Endothelial cell of umbilical vein (primary cell): ENCODE measurements at regions not wholly inside any gene's neighbourhood (a gene's known extent, or its start where the extent isn't known, plus 50 kb on each side); places are given as distances from the start of the nearest gene placed in this dataset.

Experiments used
- BruUV-seq: library from RNA; stranded (reverse); fragments of 400-500 nt; replicated peaks from 2 replicates; lab custom pipeline; 2021; lab: Mats Ljungman, UMichigan
- CTCF ChIA-PET: fragments of 300-600, 350-600 bp; sonication (Branson Sonifier 250); formaldehyde crosslinking; loops from one replicate; lab custom pipeline; 2021; ENCODE audit warnings: antibody characterized with exemption, inconsistent platforms; lab: Charles Lee
- POLR2A ChIA-PET: fragments of 300-600, 350-600 bp; sonication (Branson Sonifier 250); formaldehyde crosslinking; loops from one replicate; lab custom pipeline; 2021; ENCODE audit warnings: antibody characterized with exemption, inconsistent platforms; lab: Charles Lee
- DNase-seq: peaks from one replicate; pipeline ENCODE4 v3.0.0-alpha.2; 2011; ENCODE audit warnings: low read depth, low spot score
- FAIRE-seq: peaks from 2 replicates; lab custom pipeline; 2011; peaks lifted over from hg19 to GRCh38; lab: Jason Lieb, UNC
- H2AFZ ChIP-seq: 2 replicates; pipeline ENCODE4 v1.6.0; 2012; ENCODE audit warnings: low read depth, low read length, control low read depth, inconsistent platforms
- H3K27ac ChIP-seq: 2 replicates; pipeline ENCODE4 v1.5.1; 2011; ENCODE audit warnings: low read depth, mild to moderate bottlenecking, control low read depth, low read length, moderate library complexity; ENCODE audit not compliant: insufficient read depth
- H3K27me3 ChIP-seq, 2 experiments: 2 replicates each; pipeline versions ENCODE4 v1.6.0 to v1.6.1; 2011; ENCODE audit warnings: low read length in 2 of 2, mixed read lengths in 1 of 2; ENCODE audit not compliant: control insufficient read depth in 2 of 2, insufficient read depth in 2 of 2
- H3K36me3 ChIP-seq, 2 experiments: 2 replicates in 1 of 2; 3 replicates in 1 of 2; pipeline ENCODE4 v1.5.1; 2011; ENCODE audit warnings: low read length in 2 of 2, mild to moderate bottlenecking in 1 of 2, moderate library complexity in 1 of 2; ENCODE audit not compliant: control insufficient read depth in 2 of 2, insufficient read depth in 2 of 2; ENCODE audit errors: extremely low read depth in 1 of 2
- H3K4me1 ChIP-seq: 3 replicates; pipeline ENCODE4 v1.5.1; 2011; ENCODE audit warnings: mild to moderate bottlenecking, low read length; ENCODE audit not compliant: control insufficient read depth, insufficient read depth; ENCODE audit errors: extremely low read depth
- H3K4me2 ChIP-seq: 2 replicates; pipeline ENCODE4 v1.6.1; 2011; ENCODE audit warnings: low read length, control low read depth, mixed read lengths; ENCODE audit not compliant: insufficient read depth
- H3K4me3 ChIP-seq, 3 experiments: fragments of 200-600 bp in 1 of 3; sonication (generic), shearing (Covaris generic) in 1 of 3; replicated peaks in 1 of 3; 2 replicates each; pipeline ENCODE4 v1.5.1; 2011 to 2016; ENCODE audit warnings: control low read depth in 3 of 3, low read length in 3 of 3, mild to moderate bottlenecking in 2 of 3, inconsistent platforms in 1 of 3, low read depth in 1 of 3, moderate library complexity in 1 of 3; ENCODE audit not compliant: insufficient read depth in 1 of 3
- H3K79me2 ChIP-seq: 2 replicates; pipeline ENCODE4 v1.6.0; 2012; ENCODE audit warnings: low read length, inconsistent platforms; ENCODE audit not compliant: control insufficient read depth, insufficient read depth
- H3K9ac ChIP-seq: replicated peaks from 2 replicates; pipeline ENCODE3; 2011; ENCODE audit warnings: low read length, control low read depth; ENCODE audit not compliant: insufficient read depth; ENCODE audit errors: extremely low read depth
- H3K9me1 ChIP-seq: replicated peaks from 3 replicates; pipeline ENCODE4 v1.6.0; 2011; ENCODE audit warnings: mild to moderate bottlenecking, low read length; ENCODE audit not compliant: control insufficient read depth, insufficient read depth; ENCODE audit errors: extremely low read depth
- H3K9me3 ChIP-seq: replicated peaks from 2 replicates; pipeline ENCODE4 v1.5.1; 2012; ENCODE audit warnings: low read length, inconsistent platforms; ENCODE audit not compliant: control insufficient read depth, insufficient read depth
- H4K20me1 ChIP-seq: replicated peaks from 2 replicates; pipeline ENCODE3; 2011; ENCODE audit warnings: mild to moderate bottlenecking, low read length; ENCODE audit not compliant: control insufficient read depth, insufficient read depth; ENCODE audit errors: extremely low read depth
- EZH2 ChIP-seq: IDR thresholded peaks from 2 replicates; pipeline ENCODE4 v1.6.1; 2012; ENCODE audit warnings: borderline replicate concordance, low read depth, mild to moderate bottlenecking, moderate library complexity, low read length, inconsistent platforms; ENCODE audit not compliant: severe bottlenecking
- FOS ChIP-seq: IDR thresholded peaks from 2 replicates; pipeline ENCODE4 v1.6.1; 2011; ENCODE audit warnings: mild to moderate bottlenecking, low read length, moderate library complexity, borderline replicate concordance; ENCODE audit not compliant: insufficient read depth
- GATA2 ChIP-seq: IDR thresholded peaks from 2 replicates; pipeline ENCODE4 v1.7.0; 2011; ENCODE audit warnings: low read depth, mild to moderate bottlenecking, moderate library complexity, mixed read lengths, low read length; ENCODE audit not compliant: insufficient read length, insufficient read depth
- JUN ChIP-seq: IDR thresholded peaks from 2 replicates; pipeline ENCODE4 v1.6.1; 2011; ENCODE audit warnings: borderline replicate concordance, low read depth; ENCODE audit not compliant: insufficient read length, insufficient read depth
- MYC ChIP-seq: IDR thresholded peaks from one replicate; pipeline ENCODE4 v1.6.1; 2011; ENCODE audit warnings: mild to moderate bottlenecking, low read depth, low read length
- POLR2A ChIP-seq: IDR thresholded peaks from 2 replicates; pipeline ENCODE4 v1.6.1; 2012; ENCODE audit warnings: low read depth, mild to moderate bottlenecking, control low read depth, low read length
- POLR2AphosphoS5 ChIP-seq: IDR thresholded peaks from 2 replicates; pipeline ENCODE4 v1.6.1; 2012; ENCODE audit warnings: low read depth, mild to moderate bottlenecking, control low read depth, low read length, moderate library complexity; ENCODE audit not compliant: insufficient read depth
- dilution Hi-C: fragments of 300-500 bp; cut with MboI; formaldehyde crosslinking; loops from one replicate; pipeline ENCODE4 v1.15.0; 2019; ENCODE audit warnings: low sequenced_read_pairs; ENCODE audit not compliant: extremely low pct_ligation_motif_present
- intact Hi-C: fragments of 100-400 bp; cut with micrococcal nuclease; formaldehyde crosslinking; loops from one replicate; pipeline ENCODE4 v1.10.0; 2022
- TF ChIP-seq, protein P1 (sequence below), 2 donors: IDR thresholded peaks; 1 replicate in 1 of 2; 2 replicates in 1 of 2; pipeline ENCODE4 v1.5.1; 2011; ENCODE audit warnings: low read length in 2 of 2, mild to moderate bottlenecking in 2 of 2, moderate library complexity in 2 of 2, control low read depth in 1 of 2, inconsistent platforms in 1 of 2, low read depth in 1 of 2; ENCODE audit not compliant: insufficient read depth in 1 of 2; ENCODE audit errors: extremely low read depth in 1 of 2
- TF ChIP-seq, protein P2 (sequence below): IDR thresholded peaks from 2 replicates; pipeline ENCODE4 v1.6.1; 2011; ENCODE audit not compliant: insufficient read depth, insufficient read length

DNA sequence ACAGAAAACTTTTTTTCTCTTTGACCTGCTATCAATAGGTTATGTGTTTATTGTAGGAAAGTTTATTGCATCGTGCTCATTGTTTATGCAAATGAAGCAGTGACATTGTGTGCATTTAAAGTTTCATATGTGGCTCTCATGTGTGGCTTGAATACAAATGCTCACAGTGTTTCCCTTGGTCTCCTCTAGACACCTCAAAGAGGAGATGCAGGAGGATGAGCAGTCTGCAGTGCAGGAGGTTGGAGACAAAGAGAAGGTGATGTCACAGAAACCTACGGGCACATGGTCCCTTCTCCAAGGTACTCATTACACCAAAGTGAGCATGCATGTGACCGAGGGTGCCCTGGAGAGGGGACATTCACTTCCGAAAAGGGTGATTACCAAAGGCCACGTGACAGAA lies 430.2 kb downstream of the INHBA start:
- Histone ChIP-seq H3K4me1 (no peaks in the 10 kb centered on the region), H3K27ac (no peak overlapping the region), H3K9me3 (no peaks in the 10 kb centered on the region), H3K4me3 (no peak overlapping the region), H3K4me2 (no peak overlapping the region), H3K79me2 (no peaks in the 10 kb centered on the region), H3K9ac (no peak overlapping the region), H3K27me3 (no peaks in the 10 kb centered on the region), H4K20me1 (no peaks in the 10 kb centered on the region), H2AFZ (no peak overlapping the region), H3K36me3 (no peaks in the 10 kb centered on the region), H3K9me1 (no peaks in the 10 kb centered on the region)
- ChIA-PET POLR2A (no interaction called here), CTCF (no interaction called here)
- FAIRE-seq = no peak
- no TSS peak for BruUV-seq
- intact Hi-C loops = no loop called here
- dilution Hi-C loops = no loop called here
- TF ChIP-seq MYC (no peak), POLR2AphosphoS5 (no peak), JUN (no peak), FOS (no peak), GATA2 (no peak), POLR2A (no peak)
- TF ChIP-seq, protein P1, sequence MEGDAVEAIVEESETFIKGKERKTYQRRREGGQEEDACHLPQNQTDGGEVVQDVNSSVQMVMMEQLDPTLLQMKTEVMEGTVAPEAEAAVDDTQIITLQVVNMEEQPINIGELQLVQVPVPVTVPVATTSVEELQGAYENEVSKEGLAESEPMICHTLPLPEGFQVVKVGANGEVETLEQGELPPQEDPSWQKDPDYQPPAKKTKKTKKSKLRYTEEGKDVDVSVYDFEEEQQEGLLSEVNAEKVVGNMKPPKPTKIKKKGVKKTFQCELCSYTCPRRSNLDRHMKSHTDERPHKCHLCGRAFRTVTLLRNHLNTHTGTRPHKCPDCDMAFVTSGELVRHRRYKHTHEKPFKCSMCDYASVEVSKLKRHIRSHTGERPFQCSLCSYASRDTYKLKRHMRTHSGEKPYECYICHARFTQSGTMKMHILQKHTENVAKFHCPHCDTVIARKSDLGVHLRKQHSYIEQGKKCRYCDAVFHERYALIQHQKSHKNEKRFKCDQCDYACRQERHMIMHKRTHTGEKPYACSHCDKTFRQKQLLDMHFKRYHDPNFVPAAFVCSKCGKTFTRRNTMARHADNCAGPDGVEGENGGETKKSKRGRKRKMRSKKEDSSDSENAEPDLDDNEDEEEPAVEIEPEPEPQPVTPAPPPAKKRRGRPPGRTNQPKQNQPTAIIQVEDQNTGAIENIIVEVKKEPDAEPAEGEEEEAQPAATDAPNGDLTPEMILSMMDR (IDR thresholded peaks at IDR 0.05; ENCODE audit: extremely low read depth in 1 of 2, insufficient read depth in 1 of 2, low read depth in 1 of 2, low read length in 2 of 2) = no peak
- no peak for DNase-seq

DNA sequence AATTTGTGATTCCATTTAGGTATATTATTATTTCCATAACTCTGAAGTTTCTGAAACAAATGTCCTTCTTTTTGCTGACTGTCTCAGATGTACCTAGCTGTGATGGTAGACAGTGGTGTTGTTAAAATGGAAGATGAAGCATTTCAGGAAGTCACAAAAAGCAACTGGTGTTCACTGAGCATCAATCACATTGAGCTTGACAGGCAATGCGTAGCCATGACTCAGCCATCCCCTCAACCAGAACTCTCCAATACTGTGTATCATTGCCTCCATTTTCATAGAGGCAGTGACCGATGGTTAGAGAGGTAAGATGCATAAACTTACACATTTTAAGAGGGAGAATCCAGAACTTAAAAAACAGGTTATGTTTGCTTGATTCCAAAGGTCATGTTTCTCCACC lies 434.0 kb downstream of the INHBA start:
- Histone ChIP-seq H3K9me3 (no peaks in the 10 kb centered on the region), H3K27ac (no peak overlapping the region), H3K4me2 (no peak overlapping the region), H3K27me3 (no peaks in the 10 kb centered on the region), H2AFZ (no peak overlapping the region), H3K4me1 (no peaks in the 10 kb centered on the region), H3K79me2 (no peaks in the 10 kb centered on the region), H3K36me3 (no peaks in the 10 kb centered on the region), H3K9me1 (no peaks in the 10 kb centered on the region), H3K4me3 (no peak overlapping the region), H3K9ac (no peak overlapping the region), H4K20me1 (no peaks in the 10 kb centered on the region)
- TF ChIP-seq EZH2 (no peak), FOS (no peak), MYC (no peak), POLR2AphosphoS5 (no peak), GATA2 (no peak), POLR2A (no peak), JUN (no peak)
- TF ChIP-seq, protein P1 (IDR thresholded peaks at IDR 0.05; ENCODE audit: extremely low read depth in 1 of 2, insufficient read depth in 1 of 2, low read depth in 1 of 2, low read length in 2 of 2) = no peak
- TF ChIP-seq, protein P2, sequence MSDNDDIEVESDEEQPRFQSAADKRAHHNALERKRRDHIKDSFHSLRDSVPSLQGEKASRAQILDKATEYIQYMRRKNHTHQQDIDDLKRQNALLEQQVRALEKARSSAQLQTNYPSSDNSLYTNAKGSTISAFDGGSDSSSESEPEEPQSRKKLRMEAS = no peak
- dilution Hi-C loops = no loop called here
- DNase-seq (no peak), FAIRE-seq (no peak)
- intact Hi-C loops = no loop called here
- no TSS peak for BruUV-seq
- ChIA-PET POLR2A (no interaction called here), CTCF (interaction anchor here (1.4 to 1.5 kb wide), 2 partner anchors 9 to 266 kb away, joined by 3 read pairs; no protein-coding TSS in a partner anchor)
